ENCODE measurements at regions not wholly inside any gene's neighbourhood (a gene's known extent, or its start where the extent isn't known, plus 50 kb on each side); places are given as distances from the start of the nearest gene placed in this dataset.

DNA sequence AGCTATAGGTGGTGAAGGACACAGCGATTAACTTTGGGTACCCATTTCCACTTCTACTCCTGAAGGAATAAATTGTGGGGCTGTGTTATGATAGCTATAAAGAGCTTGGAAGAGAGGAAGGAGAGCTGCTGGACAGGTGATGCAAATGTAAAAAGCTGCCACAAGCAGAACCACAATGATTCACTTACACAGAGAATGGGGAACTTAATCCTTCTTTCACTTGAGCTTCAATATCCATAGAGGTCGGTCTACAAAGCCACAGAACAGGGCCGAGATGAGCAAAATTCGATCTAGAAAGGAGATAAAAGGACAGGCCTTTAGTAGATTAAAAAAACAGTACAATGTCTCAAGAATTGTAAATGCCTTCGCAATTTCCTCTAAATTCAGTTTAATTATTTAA lies 831.1 kb downstream of the LRFN5 start:
- H3K27ac ChIP-seq = no peak overlapping the region
- no peak for TF ChIP-seq ZFX (IDR thresholded peaks at IDR 0.05)
- TF ChIP-seq, protein P1, sequence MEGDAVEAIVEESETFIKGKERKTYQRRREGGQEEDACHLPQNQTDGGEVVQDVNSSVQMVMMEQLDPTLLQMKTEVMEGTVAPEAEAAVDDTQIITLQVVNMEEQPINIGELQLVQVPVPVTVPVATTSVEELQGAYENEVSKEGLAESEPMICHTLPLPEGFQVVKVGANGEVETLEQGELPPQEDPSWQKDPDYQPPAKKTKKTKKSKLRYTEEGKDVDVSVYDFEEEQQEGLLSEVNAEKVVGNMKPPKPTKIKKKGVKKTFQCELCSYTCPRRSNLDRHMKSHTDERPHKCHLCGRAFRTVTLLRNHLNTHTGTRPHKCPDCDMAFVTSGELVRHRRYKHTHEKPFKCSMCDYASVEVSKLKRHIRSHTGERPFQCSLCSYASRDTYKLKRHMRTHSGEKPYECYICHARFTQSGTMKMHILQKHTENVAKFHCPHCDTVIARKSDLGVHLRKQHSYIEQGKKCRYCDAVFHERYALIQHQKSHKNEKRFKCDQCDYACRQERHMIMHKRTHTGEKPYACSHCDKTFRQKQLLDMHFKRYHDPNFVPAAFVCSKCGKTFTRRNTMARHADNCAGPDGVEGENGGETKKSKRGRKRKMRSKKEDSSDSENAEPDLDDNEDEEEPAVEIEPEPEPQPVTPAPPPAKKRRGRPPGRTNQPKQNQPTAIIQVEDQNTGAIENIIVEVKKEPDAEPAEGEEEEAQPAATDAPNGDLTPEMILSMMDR (conservative IDR thresholded peaks at IDR 0.05) = no peak

DNA sequence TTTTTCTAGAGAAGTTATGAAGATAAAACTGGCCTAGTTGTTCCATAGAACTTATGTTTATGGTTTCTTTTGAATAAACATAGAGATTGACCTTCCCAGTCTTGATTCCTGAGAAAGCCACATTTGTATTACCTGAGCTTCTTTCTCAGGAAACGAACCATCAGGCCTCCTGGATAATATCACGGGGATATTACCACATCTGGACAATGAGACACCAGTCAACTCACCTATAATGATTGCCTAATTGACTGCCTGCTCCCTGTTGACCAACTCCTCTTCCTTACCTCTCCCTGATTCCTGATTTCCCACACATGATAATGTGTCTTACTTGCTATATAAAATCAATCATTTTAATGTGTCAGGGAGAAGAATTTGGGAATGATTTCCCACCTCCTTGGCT lies 822.7 kb downstream of the LRFN5 start:
- no peak overlapping the region for H3K27ac ChIP-seq
- TF ChIP-seq, protein P1 (conservative IDR thresholded peaks at IDR 0.05) = no peak
- TF ChIP-seq ZFX (IDR thresholded peaks at IDR 0.05) = no peak

DNA sequence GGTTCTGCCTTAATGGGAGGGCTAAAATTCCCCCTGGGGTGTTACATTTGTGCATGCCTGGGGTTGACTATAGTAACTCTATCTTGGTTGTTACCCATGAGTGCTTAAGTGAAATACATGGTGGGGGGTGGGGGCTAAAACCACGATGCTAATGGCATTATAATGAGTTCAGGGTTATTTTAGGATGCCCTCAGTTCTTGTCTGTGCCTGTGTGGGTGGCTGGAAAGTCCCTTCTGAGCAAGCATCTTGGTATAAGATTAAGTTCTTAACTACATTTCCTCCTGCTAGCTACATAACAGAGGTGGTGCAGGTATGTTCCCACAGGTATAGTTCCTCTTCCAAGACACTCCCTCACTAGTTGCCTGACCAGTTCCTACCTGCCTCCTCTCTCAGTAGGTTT lies 822.3 kb downstream of the LRFN5 start:
- H3K27ac ChIP-seq = no peak overlapping the region
- TF ChIP-seq, protein P1 (conservative IDR thresholded peaks at IDR 0.05) = no peak
- no peak for TF ChIP-seq ZFX (IDR thresholded peaks at IDR 0.05)

DNA sequence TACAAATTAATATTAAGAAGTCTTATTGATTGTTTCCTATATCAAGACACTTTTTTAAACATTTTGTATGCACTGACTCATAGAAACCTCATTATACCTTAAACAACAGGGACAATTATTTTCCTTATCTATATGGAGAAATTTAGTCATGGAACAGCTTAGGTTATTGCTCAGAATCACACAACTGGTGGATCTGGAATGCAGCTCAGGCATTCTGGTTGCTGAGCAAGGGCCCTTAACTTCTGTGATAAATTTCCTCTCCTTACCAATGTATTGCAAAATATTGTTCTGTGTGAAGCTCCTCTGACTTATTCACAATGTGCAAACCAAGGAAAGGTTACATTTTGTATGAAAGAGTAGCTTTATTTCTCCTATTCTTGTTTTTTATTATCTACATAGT lies 817.8 kb downstream of the LRFN5 start:
- TF ChIP-seq, protein P1 (conservative IDR thresholded peaks at IDR 0.05) = no peak
- TF ChIP-seq ZFX (IDR thresholded peaks at IDR 0.05) = no peak
- H3K27ac ChIP-seq = no peak overlapping the region

DNA sequence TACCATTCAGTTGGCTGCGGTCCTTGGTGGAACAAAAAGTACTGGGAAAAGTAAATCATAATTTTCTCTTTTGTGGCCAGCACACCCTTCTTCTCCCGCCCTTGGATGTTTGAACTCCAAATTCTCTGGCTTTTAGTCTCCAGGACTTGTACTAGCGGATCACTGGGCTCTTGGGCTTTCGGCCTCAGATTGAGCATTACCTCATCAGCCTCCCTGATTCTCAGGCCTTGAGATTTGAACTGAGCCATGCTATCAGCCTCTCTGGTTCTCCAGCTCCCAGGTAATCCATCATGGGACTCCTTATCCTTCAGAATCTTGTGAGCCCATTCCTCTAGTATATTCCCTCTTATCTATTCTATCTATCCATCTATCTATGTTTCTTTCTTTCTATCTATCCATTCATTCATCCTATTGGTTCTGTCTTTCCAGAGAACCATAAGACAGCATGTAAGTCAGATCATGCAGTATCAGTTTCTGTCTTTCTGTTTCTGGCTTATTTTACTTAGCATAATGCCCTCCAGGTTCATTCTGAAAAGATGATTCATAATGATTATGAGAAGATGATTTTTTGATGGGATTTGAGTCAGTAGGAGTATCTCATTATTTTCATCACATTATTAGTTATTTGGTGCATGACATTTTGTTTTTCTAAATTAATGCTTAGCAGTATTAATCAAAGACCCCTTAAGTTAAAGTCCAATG lies 814.9 kb downstream of the LRFN5 start:
- H3K27ac ChIP-seq = no peak overlapping the region
- TF ChIP-seq, protein P1 (conservative IDR thresholded peaks at IDR 0.05) = no peak
- TF ChIP-seq ZFX (IDR thresholded peaks at IDR 0.05) = no peak

DNA sequence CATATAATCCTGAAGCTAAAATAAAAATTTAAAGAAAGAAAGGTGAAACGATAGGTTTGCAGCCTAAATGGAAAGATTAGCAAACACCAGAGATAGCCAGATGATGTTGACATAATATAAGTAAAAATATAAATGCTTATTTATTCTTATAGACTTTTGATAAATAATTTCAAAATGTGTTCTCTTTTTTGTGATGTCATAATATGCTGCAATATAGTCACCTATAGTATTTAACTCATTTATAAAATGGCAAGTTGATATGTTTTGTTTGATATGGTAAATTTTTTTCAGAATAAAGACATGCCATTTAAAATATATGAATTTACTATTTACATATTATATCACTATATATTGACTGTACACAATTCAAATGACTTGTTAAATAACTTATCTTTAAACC lies 813.4 kb downstream of the LRFN5 start:
- no peak for TF ChIP-seq ZFX (IDR thresholded peaks at IDR 0.05)
- TF ChIP-seq, protein P1 (conservative IDR thresholded peaks at IDR 0.05) = no peak
- no peak overlapping the region for H3K27ac ChIP-seq

DNA sequence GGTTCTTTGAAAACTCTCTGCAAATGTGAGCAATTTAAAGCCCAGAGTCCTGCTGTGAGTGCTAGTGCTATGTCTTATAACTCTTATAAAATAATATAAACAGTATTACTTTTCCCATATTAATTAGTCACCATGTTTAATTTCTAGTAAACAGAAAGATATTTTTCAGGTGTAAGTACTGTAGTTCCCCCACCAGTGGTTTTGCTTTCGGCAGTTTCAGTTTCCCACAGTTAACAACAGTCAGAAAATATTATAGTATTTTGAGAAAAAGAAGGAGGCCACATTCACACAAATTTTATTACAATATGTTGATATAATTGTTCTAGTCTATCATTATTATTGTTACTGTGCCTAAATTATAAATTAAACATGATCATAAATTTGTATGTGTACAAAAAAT lies 800.5 kb downstream of the LRFN5 start:
- TF ChIP-seq, protein P1 (conservative IDR thresholded peaks at IDR 0.05) = no peak
- no peak for TF ChIP-seq ZFX (IDR thresholded peaks at IDR 0.05)

More for the DNA sequence above, 800.5 kb downstream of the LRFN5 start:
- H3K27ac ChIP-seq = no peak overlapping the region
